Natural killer cell (primary cell): ENCODE measurements at regions not wholly inside any gene's neighbourhood (a gene's known extent, or its start where the extent isn't known, plus 50 kb on each side); places are given as distances from the start of the nearest gene placed in this dataset.
"Not testable (repeated sequence)": the region's sequence is repeated elsewhere in the genome, so short reads cannot be mapped to it uniquely, and the experiment has no call there.

ENCODE experiments used
- ATAC-seq, 3 donors: fragments of 150-1000 bp in 2 of 3; fragments of 200-7000 bp in 1 of 3; cut with Tn5 transposase; 1 replicate in 1 of 3; 2 replicates in 2 of 3; pipeline ENCODE4 v1.10.0; 2021; ENCODE audit warnings: mild to moderate bottlenecking in 2 of 3, moderate library complexity in 2 of 3
- DNase-seq, 2 donors: peaks; one replicate each; pipeline versions ENCODE4 v3.0.0 to v3.0.0-alpha.2; 2013 to 2021; ENCODE audit warnings: mixed read lengths in 1 of 2
- H3K27ac ChIP-seq: one replicate; pipeline ENCODE4 v1.5.1; 2013; ENCODE audit warnings: mild to moderate bottlenecking, low read length
- H3K27me3 ChIP-seq: one replicate; pipeline ENCODE4 v1.6.1; 2013; ENCODE audit warnings: low read length; ENCODE audit not compliant: control insufficient read depth, insufficient read depth
- H3K36me3 ChIP-seq: one replicate; pipeline ENCODE4 v1.6.1; 2013; ENCODE audit warnings: low read length; ENCODE audit not compliant: control insufficient read depth, insufficient read depth
- H3K4me1 ChIP-seq: one replicate; pipeline ENCODE4 v1.6.1; 2013; ENCODE audit warnings: low read length; ENCODE audit not compliant: control insufficient read depth, insufficient read depth
- H3K4me3 ChIP-seq: one replicate; pipeline ENCODE4 v1.5.1; 2013; ENCODE audit warnings: low read length
- H3K9me3 ChIP-seq: one replicate; pipeline ENCODE4 v1.6.1; 2013; ENCODE audit warnings: low read length; ENCODE audit not compliant: control insufficient read depth, insufficient read depth
- H3K27ac Mint-ChIP-seq, 2 donors: one replicate each; pipeline ENCODE4 v1.8.0; 2022; ENCODE audit warnings: mild to moderate bottlenecking in 2 of 2, mixed read lengths in 2 of 2, moderate library complexity in 1 of 2
- H3K27me3 Mint-ChIP-seq, 2 donors: one replicate each; pipeline ENCODE4 v1.8.0; 2022; ENCODE audit warnings: low read depth in 2 of 2, mixed read lengths in 2 of 2
- H3K36me3 Mint-ChIP-seq: one replicate; pipeline ENCODE4 v1.8.0; 2022; ENCODE audit warnings: mixed read lengths
- H3K4me1 Mint-ChIP-seq, 2 donors: one replicate each; pipeline ENCODE4 v1.8.0; 2022; ENCODE audit warnings: mixed read lengths in 2 of 2
- H3K4me3 Mint-ChIP-seq: one replicate; pipeline ENCODE4 v1.8.0; 2022; ENCODE audit warnings: mild to moderate bottlenecking, moderate library complexity, mixed read lengths
- H3K9me3 Mint-ChIP-seq, 2 donors: one replicate each; pipeline ENCODE4 v1.8.0; 2022; ENCODE audit warnings: mixed read lengths in 2 of 2
- CTCF ChIP-seq: fragments of 200-600 bp; IDR thresholded peaks from one replicate; pipeline ENCODE4 v1.8.0; 2022; ENCODE audit warnings: antibody characterized with exemption
- WGBS: methylation state at CpG from one replicate; pipeline ENCODE4 v1.1.7; 2013; ENCODE audit warnings: missing lambda C conversion rate; ENCODE audit not compliant: insufficient coverage; 5-methylcytosine and 5-hydroxymethylcytosine counted together
- intact Hi-C: fragments of 100-400 bp; cut with micrococcal nuclease; formaldehyde crosslinking; loops from one replicate; pipeline ENCODE4 v1.14.2; 2022

DNA sequence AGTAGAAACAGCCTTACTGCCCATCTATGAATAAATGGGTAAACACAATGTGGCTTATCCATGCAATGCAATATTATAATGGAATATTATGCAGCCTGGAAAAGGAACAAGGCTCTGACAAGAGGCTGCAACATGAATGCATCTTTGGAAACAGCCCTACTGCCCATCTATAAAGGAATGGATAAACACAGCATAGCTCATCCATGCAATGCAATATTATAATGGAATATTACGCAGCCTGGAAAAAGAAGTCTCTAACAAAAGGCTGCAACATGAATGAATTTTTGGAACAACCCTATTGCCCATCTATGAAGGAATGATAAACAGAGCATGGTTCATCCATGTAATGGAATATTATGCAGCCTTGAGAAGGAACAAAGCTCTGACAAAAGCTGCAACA is 161.0 kb downstream of the CRLF2 start:
- H3K4me3 ChIP-seq, result no peak overlapping the region
- peaks cover 12% of the 10 kb centered on the region for H3K9me3 ChIP-seq
- intact Hi-C loops, result no loop called here
- no peak for ATAC-seq
- H3K4me3 Mint-ChIP-seq, result no peak overlapping the region
- no peak overlapping the region for H3K27ac ChIP-seq
- no peak for TF ChIP-seq CTCF
- DNase-seq, result no peak
- H3K27me3 Mint-ChIP-seq, result no peaks in the 10 kb centered on the region
- no CpG with 5 or more reads among the region's 1 CpG for WGBS
- no peaks in the 10 kb centered on the region for H3K36me3 Mint-ChIP-seq
- no peaks in the 10 kb centered on the region for H3K4me1 ChIP-seq
- H3K36me3 ChIP-seq, result no peaks in the 10 kb centered on the region
- H3K27ac Mint-ChIP-seq, result no peak overlapping the region
- no peaks in the 10 kb centered on the region for H3K4me1 Mint-ChIP-seq
- no peaks in the 10 kb centered on the region for H3K27me3 ChIP-seq
- H3K9me3 Mint-ChIP-seq, result peaks cover 0 to 8% of the 10 kb centered on the region in 2 donors

GRCh38 chrX:1045680-1046314 is 166.7 kb downstream of the CRLF2 start:
- Histone ChIP-seq H3K27ac (no peak overlapping the region), H3K4me3 (no peak overlapping the region), H3K36me3 (no peaks in the 10 kb centered on the region), H3K27me3 (no peaks in the 10 kb centered on the region), H3K4me1 (no peaks in the 10 kb centered on the region), H3K9me3 (peaks cover 16% of the 10 kb centered on the region)
- ATAC-seq (no peak), DNase-seq (no peak)
- TF ChIP-seq CTCF, result no peak
- WGBS, result 89% methylated on average over 8 of the region's 9 CpGs
- H3K36me3 Mint-ChIP-seq, result no peaks in the 10 kb centered on the region
- intact Hi-C loops, result no loop called here
- no peaks in the 10 kb centered on the region for H3K4me1 Mint-ChIP-seq
- H3K4me3 Mint-ChIP-seq, result no peak overlapping the region
- peaks cover 2 to 8% of the 10 kb centered on the region in 2 donors for H3K9me3 Mint-ChIP-seq
- H3K27ac Mint-ChIP-seq, result no peak overlapping the region
- no peaks in the 10 kb centered on the region for H3K27me3 Mint-ChIP-seq

GRCh38 chrX:1041091-1041490 is 171.4 kb downstream of the CRLF2 start:
- no peak overlapping the region for H3K4me3 ChIP-seq
- no peaks in the 10 kb centered on the region for H3K4me1 ChIP-seq
- Mint-ChIP-seq H3K9me3 (peaks cover 0 to 2% of the 10 kb centered on the region in 2 donors), H3K4me1 (no peaks in the 10 kb centered on the region), H3K4me3 (no peak overlapping the region), H3K27me3 (no peaks in the 10 kb centered on the region), H3K36me3 (no peaks in the 10 kb centered on the region), H3K27ac (no peak overlapping the region)
- H3K27me3 ChIP-seq, result no peaks in the 10 kb centered on the region
- WGBS, result 90% methylated on average over 11 of the region's 11 CpGs
- no peak overlapping the region for H3K27ac ChIP-seq
- DNase-seq, result no peak
- peaks cover 11% of the 10 kb centered on the region for H3K9me3 ChIP-seq
- TF ChIP-seq CTCF, result no peak
- no peaks in the 10 kb centered on the region for H3K36me3 ChIP-seq
- intact Hi-C loops, result no loop called here
- ATAC-seq, result no peak

DNA sequence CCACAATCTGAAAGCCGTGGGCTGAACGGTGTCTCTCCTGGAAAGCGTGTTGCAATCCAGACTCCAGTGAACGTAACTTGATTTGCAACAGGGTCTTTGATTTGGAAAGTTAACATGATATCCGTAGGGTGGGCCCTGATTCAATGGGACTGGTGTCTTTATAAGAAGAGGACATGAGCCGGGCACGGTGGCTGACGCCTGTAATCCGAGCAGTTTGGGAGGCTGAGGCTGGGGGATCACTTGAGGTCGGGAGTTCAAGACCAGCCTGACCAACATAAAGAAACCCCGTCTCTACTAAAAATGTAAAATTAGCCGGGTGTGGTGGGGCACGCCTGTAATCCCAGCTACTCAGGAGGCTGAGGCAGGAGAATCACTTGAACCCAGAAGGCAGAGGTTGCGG is 176.5 kb downstream of the CRLF2 start:
- H3K27me3 Mint-ChIP-seq, intact Hi-C loops, H3K4me3 Mint-ChIP-seq, H3K27ac Mint-ChIP-seq, H3K9me3 Mint-ChIP-seq, H3K4me1 ChIP-seq, H3K36me3 ChIP-seq, H3K27ac ChIP-seq, DNase-seq, H3K4me1 Mint-ChIP-seq, H3K36me3 Mint-ChIP-seq, ATAC-seq, H3K27me3 ChIP-seq, H3K9me3 ChIP-seq, H3K4me3 ChIP-seq: not testable (repeated sequence)
- WGBS, result 89% methylated on average over 14 of the region's 14 CpGs
